B cell (primary cell): ENCODE measurements at regions not wholly inside any gene's neighbourhood (a gene's known extent, or its start where the extent isn't known, plus 50 kb on each side); places are given as distances from the start of the nearest gene placed in this dataset.

Experiments used
- EZH2 ChIP-seq: IDR thresholded peaks from 2 replicates; pipeline ENCODE4 v1.6.1; 2012; ENCODE audit warnings: borderline replicate concordance, low read depth, mild to moderate bottlenecking, moderate library complexity, low read length; ENCODE audit not compliant: insufficient read depth, poor library complexity, severe bottlenecking
- TF ChIP-seq, protein P1 (sequence below): fragments of 200-600 bp; IDR thresholded peaks from one replicate; pipeline ENCODE4 v1.8.0; 2022; ENCODE audit warnings: antibody characterized with exemption, mild to moderate bottlenecking

DNA sequence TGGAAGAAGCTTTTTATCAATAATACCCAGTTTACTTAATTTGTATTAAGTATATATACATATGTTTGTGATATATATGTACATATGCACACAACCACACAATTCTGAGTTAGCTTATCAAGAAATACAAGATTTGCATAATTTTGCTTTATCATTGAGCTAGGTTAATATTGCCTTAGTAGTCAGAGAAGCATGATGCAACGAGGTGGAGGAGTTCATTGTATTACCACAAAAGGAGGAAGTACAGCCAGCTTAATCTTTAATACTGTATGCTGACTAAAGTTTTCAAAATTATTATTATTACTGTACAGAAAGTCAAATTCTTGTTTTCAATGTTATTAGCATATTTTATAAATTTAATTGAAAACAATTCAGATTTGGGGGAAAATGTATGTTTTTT, 278.4 kb upstream of the PDGFD start:
- no peak for TF ChIP-seq EZH2
- TF ChIP-seq, protein P1, sequence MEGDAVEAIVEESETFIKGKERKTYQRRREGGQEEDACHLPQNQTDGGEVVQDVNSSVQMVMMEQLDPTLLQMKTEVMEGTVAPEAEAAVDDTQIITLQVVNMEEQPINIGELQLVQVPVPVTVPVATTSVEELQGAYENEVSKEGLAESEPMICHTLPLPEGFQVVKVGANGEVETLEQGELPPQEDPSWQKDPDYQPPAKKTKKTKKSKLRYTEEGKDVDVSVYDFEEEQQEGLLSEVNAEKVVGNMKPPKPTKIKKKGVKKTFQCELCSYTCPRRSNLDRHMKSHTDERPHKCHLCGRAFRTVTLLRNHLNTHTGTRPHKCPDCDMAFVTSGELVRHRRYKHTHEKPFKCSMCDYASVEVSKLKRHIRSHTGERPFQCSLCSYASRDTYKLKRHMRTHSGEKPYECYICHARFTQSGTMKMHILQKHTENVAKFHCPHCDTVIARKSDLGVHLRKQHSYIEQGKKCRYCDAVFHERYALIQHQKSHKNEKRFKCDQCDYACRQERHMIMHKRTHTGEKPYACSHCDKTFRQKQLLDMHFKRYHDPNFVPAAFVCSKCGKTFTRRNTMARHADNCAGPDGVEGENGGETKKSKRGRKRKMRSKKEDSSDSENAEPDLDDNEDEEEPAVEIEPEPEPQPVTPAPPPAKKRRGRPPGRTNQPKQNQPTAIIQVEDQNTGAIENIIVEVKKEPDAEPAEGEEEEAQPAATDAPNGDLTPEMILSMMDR = no peak
